ENCODE measurements at regions not wholly inside any gene's neighbourhood (a gene's known extent, or its start where the extent isn't known, plus 50 kb on each side); places are given as distances from the start of the nearest gene placed in this dataset.

- TF ChIP-seq REST (IDR thresholded peaks at IDR 0.05; ENCODE audit: unreplicated experiment) = no peak
- no peak for TF ChIP-seq EZH2 (IDR thresholded peaks at IDR 0.05; ENCODE audit: low read depth, unreplicated experiment)
- no peak for TF ChIP-seq CTCF (conservative IDR thresholded peaks at IDR 0.05; ENCODE audit: low read depth in 2 of 2)
- TF ChIP-seq CREB1 (CRISPR knock-in tag; IDR thresholded peaks at IDR 0.05; ENCODE audit: low read depth) = no peak
- no peak for TF ChIP-seq JUNB (IDR thresholded peaks at IDR 0.05; ENCODE audit: unreplicated experiment)
- TF ChIP-seq ZNF331 (CRISPR knock-in tag; IDR thresholded peaks at IDR 0.05; ENCODE audit: low read depth) = no peak
- no peak for TF ChIP-seq EZH2phosphoT487 (IDR thresholded peaks at IDR 0.05; ENCODE audit: unreplicated experiment)
- TF ChIP-seq ETS1 (IDR thresholded peaks at IDR 0.05) = no peak
- TF ChIP-seq POLR2AphosphoS5 (IDR thresholded peaks at IDR 0.05; ENCODE audit: low read depth) = no peak
Measured at GRCh38 chr4:12562021-12562420, 922.1 kb downstream of the RAB28 start (continued).

- no peaks in the 10 kb centered on the region for H3K4me1 Mint-ChIP-seq
- no peaks in the 10 kb centered on the region for H3K79me2 ChIP-seq (replicated peaks; ENCODE audit: insufficient read depth)
- no peak overlapping the region for H2AFZ ChIP-seq
- H3K27me3 ChIP-seq (ENCODE audit: insufficient read depth) = no peaks in the 10 kb centered on the region
- peaks cover under 1% of the 10 kb centered on the region for H3K27me3 Mint-ChIP-seq (ENCODE audit: insufficient read depth, low read depth, poor library complexity)
- ATAC-seq (no peak), DNase-seq (ENCODE audit: low spot score) (no peak)
- no peaks in the 10 kb centered on the region; the same call in 2 of the 3 replicates for H3K9me3 Mint-ChIP-seq
- peaks cover 6% of the 10 kb centered on the region for H3K9me2 ChIP-seq (ENCODE audit: insufficient read depth)
- no peak overlapping the region for H3K4me3 Mint-ChIP-seq
- H3K4me2 ChIP-seq = no peak overlapping the region
- no peaks in the 10 kb centered on the region for H3K36me3 Mint-ChIP-seq (ENCODE audit: low read depth)
- no peaks in the 10 kb centered on the region for H3F3A ChIP-seq (replicated peaks; ENCODE audit: low read depth)
- H3K27ac Mint-ChIP-seq = no peak overlapping the region
- no peak overlapping the region for H3K4me3 ChIP-seq
- no peak overlapping the region for H3K27ac ChIP-seq (ENCODE audit: low read depth)
- no peaks in the 10 kb centered on the region for H3K36me3 ChIP-seq (ENCODE audit: insufficient read depth)
- no peaks in the 10 kb centered on the region for H3K4me1 ChIP-seq (ENCODE audit: insufficient read depth)
- H4K20me1 ChIP-seq (replicated peaks; ENCODE audit: insufficient read depth) = no peaks in the 10 kb centered on the region
- TF ChIP-seq ZNF331 (CRISPR knock-in tag; IDR thresholded peaks at IDR 0.05; ENCODE audit: low read depth) (no peak), EZH2phosphoT487 (IDR thresholded peaks at IDR 0.05; ENCODE audit: unreplicated experiment) (no peak), STAT1 (IDR thresholded peaks at IDR 0.05; ENCODE audit: unreplicated experiment) (no peak), ZNF462 (CRISPR knock-in tag; IDR thresholded peaks at IDR 0.05) (no peak), EZH2 (IDR thresholded peaks at IDR 0.05; ENCODE audit: low read depth, unreplicated experiment) (no peak), CREB1 (CRISPR knock-in tag; IDR thresholded peaks at IDR 0.05; ENCODE audit: low read depth) (no peak), ETS1 (IDR thresholded peaks at IDR 0.05) (no peak)
Measured at GRCh38 chr4:12555011-12555410, 929.1 kb downstream of the RAB28 start.
